Fibroblast of villous mesenchyme (primary cell): ENCODE measurements at regions not wholly inside any gene's neighbourhood (a gene's known extent, or its start where the extent isn't known, plus 50 kb on each side); places are given as distances from the start of the nearest gene placed in this dataset. TPM values are rescaled to one million over a fixed set of nuclear protein-coding genes. Genes with fewer than 3 reads are reported as not detected.

ENCODE experiments used
- DNase-seq: peaks from one replicate; pipeline ENCODE4 v3.0.0-alpha.2; 2010; ENCODE audit warnings: low read depth
- H3K4me3 ChIP-seq: 2 replicates; pipeline ENCODE4 v1.5.1; 2011; ENCODE audit warnings: low read depth, mild to moderate bottlenecking, low read length
- small RNA-seq: library from RNA; depleted of rRNA; stranded (forward); fragments of <200 nt; gene quantifications from one replicate; pipeline ENCODE3, GENCODE V24; 2012
- TF ChIP-seq, protein P1 (sequence below): IDR thresholded peaks from 2 replicates; pipeline ENCODE4 v1.5.1; 2012; ENCODE audit warnings: low read depth, mild to moderate bottlenecking, low read length; ENCODE audit not compliant: insufficient read depth

DNA sequence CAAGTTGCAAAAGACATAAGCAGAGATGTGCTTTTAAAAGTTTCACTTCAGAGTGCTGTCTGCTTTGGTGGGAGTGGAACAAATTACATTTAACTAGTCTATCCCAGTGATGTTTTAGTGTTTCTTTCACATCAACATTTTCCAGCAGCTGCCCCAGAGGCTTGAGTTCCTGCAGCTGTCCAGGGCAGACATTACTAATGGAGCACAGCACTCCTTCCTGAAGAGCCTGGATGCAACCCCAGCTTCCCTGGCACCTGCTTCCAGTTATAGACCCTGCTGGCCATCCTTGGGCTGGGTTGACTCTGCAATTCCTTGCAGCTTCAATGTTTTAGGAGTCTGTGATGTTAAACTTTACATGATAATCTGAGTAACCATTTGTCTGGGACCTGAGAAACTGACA, 61.4 kb upstream of the PIRT start:
- H3K4me3 ChIP-seq, result no peak overlapping the region
- no peak for DNase-seq
- TF ChIP-seq, protein P1, sequence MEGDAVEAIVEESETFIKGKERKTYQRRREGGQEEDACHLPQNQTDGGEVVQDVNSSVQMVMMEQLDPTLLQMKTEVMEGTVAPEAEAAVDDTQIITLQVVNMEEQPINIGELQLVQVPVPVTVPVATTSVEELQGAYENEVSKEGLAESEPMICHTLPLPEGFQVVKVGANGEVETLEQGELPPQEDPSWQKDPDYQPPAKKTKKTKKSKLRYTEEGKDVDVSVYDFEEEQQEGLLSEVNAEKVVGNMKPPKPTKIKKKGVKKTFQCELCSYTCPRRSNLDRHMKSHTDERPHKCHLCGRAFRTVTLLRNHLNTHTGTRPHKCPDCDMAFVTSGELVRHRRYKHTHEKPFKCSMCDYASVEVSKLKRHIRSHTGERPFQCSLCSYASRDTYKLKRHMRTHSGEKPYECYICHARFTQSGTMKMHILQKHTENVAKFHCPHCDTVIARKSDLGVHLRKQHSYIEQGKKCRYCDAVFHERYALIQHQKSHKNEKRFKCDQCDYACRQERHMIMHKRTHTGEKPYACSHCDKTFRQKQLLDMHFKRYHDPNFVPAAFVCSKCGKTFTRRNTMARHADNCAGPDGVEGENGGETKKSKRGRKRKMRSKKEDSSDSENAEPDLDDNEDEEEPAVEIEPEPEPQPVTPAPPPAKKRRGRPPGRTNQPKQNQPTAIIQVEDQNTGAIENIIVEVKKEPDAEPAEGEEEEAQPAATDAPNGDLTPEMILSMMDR, result no peak

DNA sequence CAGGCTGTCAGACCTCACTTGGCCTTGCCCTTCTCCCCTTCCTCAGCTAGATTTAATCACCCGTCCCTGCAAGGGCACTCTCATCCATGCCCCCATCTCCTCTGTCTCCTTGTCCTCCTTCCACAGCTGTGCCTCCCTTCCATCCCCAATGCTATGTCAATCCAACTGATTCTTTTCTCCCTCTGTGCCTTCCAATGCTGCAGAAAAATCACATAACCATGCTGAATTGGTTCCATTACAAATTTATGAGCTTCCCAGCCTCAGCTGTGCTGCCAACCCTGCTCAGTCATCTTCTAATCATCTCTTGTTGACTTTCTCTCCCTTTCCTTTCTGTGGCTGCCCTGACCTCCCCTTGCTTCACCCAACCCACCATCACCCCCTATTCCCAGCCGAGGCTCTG, 56.3 kb upstream of the PIRT start:
- TF ChIP-seq, protein P1, result no peak
- no peak for DNase-seq
- no peak overlapping the region for H3K4me3 ChIP-seq

GRCh38 chr17:10888858-10889257, 51.0 kb upstream of the PIRT start:
- H3K4me3 ChIP-seq, result no peak overlapping the region
- TF ChIP-seq, protein P1, result no peak
- DNase-seq, result no peak

Small RNA genes in the stretch of these regions (small RNA-seq; reads per million reads assigned to genes)
- gene RN7SL601P, result not detected
